OCI-LY1 (cell line): ENCODE measurements at regions not wholly inside any gene's neighbourhood (a gene's known extent, or its start where the extent isn't known, plus 50 kb on each side); places are given as distances from the start of the nearest gene placed in this dataset.

Experiments used
- EZH2 ChIP-seq: fragments of 200-600 bp; sonication (generic), shearing (Covaris generic); IDR thresholded peaks from 2 replicates; pipeline ENCODE4 v1.8.0; 2017; ENCODE audit warnings: borderline replicate concordance, mixed run types, mild to moderate bottlenecking, antibody characterized with exemption, low read length, moderate library complexity, mixed read lengths
- TF ChIP-seq, protein P1 (sequence below): fragments of 200-600 bp; sonication (generic), shearing (Covaris generic); IDR thresholded peaks from 2 replicates; pipeline ENCODE4 v1.5.1; 2017; ENCODE audit warnings: mild to moderate bottlenecking, antibody characterized with exemption, low read length, moderate library complexity, mixed read lengths

DNA sequence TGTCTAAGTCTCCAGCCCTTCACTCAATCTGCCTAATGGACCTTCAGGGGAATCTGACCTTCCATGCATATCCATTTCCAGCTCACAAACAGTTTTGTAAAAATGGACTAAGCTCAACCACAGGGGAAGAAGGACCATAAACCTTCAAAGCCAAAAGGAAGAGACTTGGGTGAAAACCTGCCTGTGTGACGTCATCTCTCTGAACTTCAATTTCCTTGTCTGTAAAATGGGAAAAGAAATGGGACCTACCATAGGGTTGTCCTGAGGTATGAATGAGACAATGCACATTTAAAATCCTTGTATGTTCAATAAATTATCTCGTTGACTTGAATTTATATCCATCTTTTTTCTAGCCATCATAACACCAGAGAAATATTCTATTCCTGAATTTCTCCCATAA lies 370.7 kb downstream of the INSC start:
- TF ChIP-seq, protein P1, sequence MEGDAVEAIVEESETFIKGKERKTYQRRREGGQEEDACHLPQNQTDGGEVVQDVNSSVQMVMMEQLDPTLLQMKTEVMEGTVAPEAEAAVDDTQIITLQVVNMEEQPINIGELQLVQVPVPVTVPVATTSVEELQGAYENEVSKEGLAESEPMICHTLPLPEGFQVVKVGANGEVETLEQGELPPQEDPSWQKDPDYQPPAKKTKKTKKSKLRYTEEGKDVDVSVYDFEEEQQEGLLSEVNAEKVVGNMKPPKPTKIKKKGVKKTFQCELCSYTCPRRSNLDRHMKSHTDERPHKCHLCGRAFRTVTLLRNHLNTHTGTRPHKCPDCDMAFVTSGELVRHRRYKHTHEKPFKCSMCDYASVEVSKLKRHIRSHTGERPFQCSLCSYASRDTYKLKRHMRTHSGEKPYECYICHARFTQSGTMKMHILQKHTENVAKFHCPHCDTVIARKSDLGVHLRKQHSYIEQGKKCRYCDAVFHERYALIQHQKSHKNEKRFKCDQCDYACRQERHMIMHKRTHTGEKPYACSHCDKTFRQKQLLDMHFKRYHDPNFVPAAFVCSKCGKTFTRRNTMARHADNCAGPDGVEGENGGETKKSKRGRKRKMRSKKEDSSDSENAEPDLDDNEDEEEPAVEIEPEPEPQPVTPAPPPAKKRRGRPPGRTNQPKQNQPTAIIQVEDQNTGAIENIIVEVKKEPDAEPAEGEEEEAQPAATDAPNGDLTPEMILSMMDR = no peak
- TF ChIP-seq EZH2 = no peak
